ENCODE measurements at regions not wholly inside any gene's neighbourhood (a gene's known extent, or its start where the extent isn't known, plus 50 kb on each side); places are given as distances from the start of the nearest gene placed in this dataset.

DNA sequence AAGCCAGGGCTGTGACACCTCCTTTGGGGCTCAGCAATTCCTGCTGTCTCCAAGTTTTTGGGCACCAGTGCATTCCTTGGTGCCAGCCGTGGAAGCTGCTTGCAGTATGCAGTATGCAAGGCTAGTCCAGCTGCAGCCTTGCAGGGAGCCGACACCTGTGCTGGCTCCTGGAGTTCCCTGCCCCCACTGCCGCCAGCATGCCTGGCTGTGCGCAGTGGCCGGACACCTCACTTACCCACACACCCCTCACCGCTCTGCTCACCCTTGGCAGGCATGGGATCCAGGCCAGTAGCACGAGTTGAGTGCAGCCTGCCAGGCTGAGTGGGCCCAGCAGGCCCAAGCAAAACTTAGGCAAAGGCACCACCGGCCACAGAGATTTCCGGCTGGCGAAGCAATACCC, 77.4 kb downstream of the SAMD9 start:
- ATAC-seq (no peak), DNase-seq (no peak)
- Histone ChIP-seq H3K36me3 (ENCODE audit: low read depth) (no peaks in the 10 kb centered on the region), H3K4me3 (no peak overlapping the region), H3K4me1 (ENCODE audit: low read depth) (no peaks in the 10 kb centered on the region), H3K9me3 (no peaks in the 10 kb centered on the region)
- intact Hi-C loops (cut with DNase I, micrococcal nuclease), result no loop called here
- TF ChIP-seq, protein P1, sequence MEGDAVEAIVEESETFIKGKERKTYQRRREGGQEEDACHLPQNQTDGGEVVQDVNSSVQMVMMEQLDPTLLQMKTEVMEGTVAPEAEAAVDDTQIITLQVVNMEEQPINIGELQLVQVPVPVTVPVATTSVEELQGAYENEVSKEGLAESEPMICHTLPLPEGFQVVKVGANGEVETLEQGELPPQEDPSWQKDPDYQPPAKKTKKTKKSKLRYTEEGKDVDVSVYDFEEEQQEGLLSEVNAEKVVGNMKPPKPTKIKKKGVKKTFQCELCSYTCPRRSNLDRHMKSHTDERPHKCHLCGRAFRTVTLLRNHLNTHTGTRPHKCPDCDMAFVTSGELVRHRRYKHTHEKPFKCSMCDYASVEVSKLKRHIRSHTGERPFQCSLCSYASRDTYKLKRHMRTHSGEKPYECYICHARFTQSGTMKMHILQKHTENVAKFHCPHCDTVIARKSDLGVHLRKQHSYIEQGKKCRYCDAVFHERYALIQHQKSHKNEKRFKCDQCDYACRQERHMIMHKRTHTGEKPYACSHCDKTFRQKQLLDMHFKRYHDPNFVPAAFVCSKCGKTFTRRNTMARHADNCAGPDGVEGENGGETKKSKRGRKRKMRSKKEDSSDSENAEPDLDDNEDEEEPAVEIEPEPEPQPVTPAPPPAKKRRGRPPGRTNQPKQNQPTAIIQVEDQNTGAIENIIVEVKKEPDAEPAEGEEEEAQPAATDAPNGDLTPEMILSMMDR (IDR thresholded peaks at IDR 0.05), result no peak

DNA sequence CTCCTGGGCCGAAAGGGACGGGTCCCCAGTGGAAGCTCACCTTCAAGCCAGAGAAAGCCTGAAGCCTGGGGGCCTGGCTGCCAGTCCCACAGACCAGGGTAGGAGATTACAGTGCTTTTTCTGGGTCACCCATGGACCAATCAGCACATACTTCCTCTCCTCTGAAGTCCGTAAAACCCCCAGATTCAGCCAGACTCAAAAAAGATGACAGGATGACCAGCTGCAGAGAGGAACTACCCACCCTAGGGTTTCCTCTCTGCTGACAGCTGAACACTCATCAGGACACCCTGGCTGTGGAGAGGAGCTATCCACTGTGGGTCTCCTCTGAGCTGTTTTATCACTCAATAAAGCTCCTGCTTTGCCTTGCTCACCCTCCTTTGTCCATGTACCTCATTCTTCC, 78.0 kb downstream of the SAMD9 start:
- no peak for ATAC-seq
- TF ChIP-seq, protein P1 (IDR thresholded peaks at IDR 0.05), result no peak
- Histone ChIP-seq H3K9me3 (no peaks in the 10 kb centered on the region), H3K4me1 (ENCODE audit: low read depth) (no peaks in the 10 kb centered on the region), H3K4me3 (no peak overlapping the region), H3K36me3 (ENCODE audit: low read depth) (no peaks in the 10 kb centered on the region)
- intact Hi-C loops (cut with DNase I, micrococcal nuclease), result no loop called here
- no peak for DNase-seq

DNA sequence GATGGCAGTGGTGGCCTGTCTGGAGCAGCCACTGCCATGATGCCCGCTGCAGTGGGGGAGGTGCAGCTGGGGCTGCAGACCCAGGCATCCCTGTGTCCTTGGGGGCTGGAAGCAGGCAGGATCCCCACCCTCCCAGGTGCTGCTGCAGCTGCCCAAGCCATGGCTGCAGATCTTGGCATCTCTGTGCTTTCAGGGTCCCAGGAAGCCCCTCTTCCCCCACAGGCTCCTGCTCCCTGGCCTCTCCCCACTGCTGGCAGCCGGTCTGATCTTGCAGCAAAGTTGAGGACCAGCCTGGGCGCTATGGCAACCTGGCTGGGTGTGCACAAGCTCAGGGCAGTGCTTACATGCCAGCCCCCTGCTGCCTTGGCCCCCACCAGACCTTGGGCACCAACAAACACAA, 78.5 kb downstream of the SAMD9 start:
- intact Hi-C loops (cut with DNase I, micrococcal nuclease), result no loop called here
- Histone ChIP-seq H3K4me3 (no peak overlapping the region), H3K4me1 (ENCODE audit: low read depth) (no peaks in the 10 kb centered on the region), H3K36me3 (ENCODE audit: low read depth) (no peaks in the 10 kb centered on the region), H3K9me3 (no peaks in the 10 kb centered on the region)
- ATAC-seq (no peak), DNase-seq (no peak)
- TF ChIP-seq, protein P1 (IDR thresholded peaks at IDR 0.05), result no peak

DNA sequence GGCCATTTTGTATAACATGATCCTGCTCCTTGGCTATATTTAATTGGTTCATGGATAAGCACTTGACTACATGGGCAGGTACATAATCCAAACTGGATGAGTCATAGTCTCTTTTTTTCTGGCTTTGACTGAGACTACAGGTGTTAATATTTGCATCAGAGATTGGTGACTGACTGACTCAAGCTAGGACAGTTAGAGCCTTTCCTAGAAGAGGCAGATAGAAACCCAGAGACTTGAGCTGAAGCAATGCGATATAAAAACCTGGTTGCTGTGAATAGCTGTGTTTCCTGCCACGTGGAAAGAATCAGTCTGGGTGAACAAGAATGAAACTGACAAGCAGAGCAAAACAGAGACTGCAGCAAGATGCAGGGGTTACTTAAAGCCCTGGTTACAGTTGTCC, 81.0 kb downstream of the SAMD9 start:
- DNase-seq (no peak), ATAC-seq (peak; percentile 79)
- H3K4me1 ChIP-seq (ENCODE audit: low read depth), result no peaks in the 10 kb centered on the region
- TF ChIP-seq, protein P1 (IDR thresholded peaks at IDR 0.05), result no peak
- no peaks in the 10 kb centered on the region for H3K36me3 ChIP-seq (ENCODE audit: low read depth)
- H3K4me3 ChIP-seq, result no peak overlapping the region
- intact Hi-C loops (cut with DNase I, micrococcal nuclease), result no loop called here
- peaks cover 11% of the 10 kb centered on the region for H3K9me3 ChIP-seq

DNA sequence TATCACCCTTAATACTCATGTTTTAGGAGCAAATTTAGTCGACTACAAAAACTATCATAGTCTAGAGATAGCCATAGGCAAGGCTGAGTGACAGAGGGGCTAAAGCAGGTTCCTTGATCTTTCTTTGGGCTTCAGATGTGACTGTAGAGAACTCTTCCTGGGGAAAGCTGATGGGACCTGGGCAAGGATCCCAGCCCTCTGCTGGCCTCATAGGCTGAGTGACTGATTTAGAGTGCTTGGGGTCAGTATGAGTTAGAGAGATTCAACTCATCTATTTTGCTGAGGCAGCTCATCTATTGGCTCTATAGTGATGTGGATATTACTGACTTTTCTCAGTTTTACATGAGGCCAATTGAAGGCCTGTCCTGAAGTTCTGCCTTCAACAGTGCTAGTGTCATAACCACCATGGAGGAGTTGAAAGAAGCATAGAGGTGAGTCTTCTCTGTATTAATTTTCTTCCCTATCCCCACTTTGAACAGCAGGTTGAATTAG, 81.6 kb downstream of the SAMD9 start:
- DNase-seq (no peak), ATAC-seq (no peak)
- peaks cover 16% of the 10 kb centered on the region for H3K9me3 ChIP-seq
- intact Hi-C loops (cut with DNase I, micrococcal nuclease), result no loop called here
- no peaks in the 10 kb centered on the region for H3K4me1 ChIP-seq (ENCODE audit: low read depth)
- H3K36me3 ChIP-seq (ENCODE audit: low read depth), result no peaks in the 10 kb centered on the region
- TF ChIP-seq, protein P1 (IDR thresholded peaks at IDR 0.05), result no peak
- H3K4me3 ChIP-seq, result no peak overlapping the region

DNA sequence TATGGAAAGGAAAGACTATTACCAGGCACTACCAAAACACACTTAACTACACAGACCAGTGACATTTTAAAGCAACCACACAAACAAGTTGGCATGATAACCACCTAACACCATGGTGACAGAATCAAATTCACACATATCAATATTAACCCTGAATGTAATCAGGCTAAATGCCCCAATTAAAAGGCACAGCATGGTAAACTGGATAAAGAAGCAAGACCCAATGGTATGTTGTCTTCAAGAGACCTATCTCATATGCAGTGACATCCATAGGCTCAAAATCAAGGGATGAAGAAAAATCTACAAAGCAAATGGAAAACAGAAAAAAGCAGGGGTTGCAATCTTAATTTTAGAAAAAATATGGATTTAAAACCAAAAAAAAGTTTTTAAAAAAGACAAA, 86.0 kb downstream of the SAMD9 start:
- no peak for ATAC-seq
- intact Hi-C loops (cut with DNase I, micrococcal nuclease), result no loop called here
- H3K4me3 ChIP-seq, result no peak overlapping the region

More for the DNA sequence above, 86.0 kb downstream of the SAMD9 start:
- DNase-seq, result no peak
- Histone ChIP-seq H3K9me3 (peaks cover 16% of the 10 kb centered on the region), H3K36me3 (ENCODE audit: low read depth) (no peaks in the 10 kb centered on the region), H3K4me1 (ENCODE audit: low read depth) (no peaks in the 10 kb centered on the region)
- TF ChIP-seq, protein P1 (IDR thresholded peaks at IDR 0.05), result no peak

All from mucosa of descending colon (tissue), 3 donors.